Sigmoid colon (tissue), 6 donors: ENCODE measurements at regions not wholly inside any gene's neighbourhood (a gene's known extent, or its start where the extent isn't known, plus 50 kb on each side); places are given as distances from the start of the nearest gene placed in this dataset.

Experiments
- DNase-seq: peaks from one replicate; pipeline ENCODE4 v3.0.0-alpha.2; 2019
- H3K27ac ChIP-seq, 4 donors: fragments of 200-600 bp; sonication (generic); one replicate each; pipeline ENCODE4 v1.5.1; 2016 to 2019; ENCODE audit warnings: mild to moderate bottlenecking in 1 of 4
- H3K27me3 ChIP-seq, 3 donors: fragments of 200-600 bp; sonication (generic); one replicate each; pipeline ENCODE4 v1.5.1; 2019; ENCODE audit warnings: mild to moderate bottlenecking in 1 of 3
- H3K36me3 ChIP-seq, 4 donors: fragments of 200-600 bp; sonication (generic); one replicate each; pipeline ENCODE4 v1.5.1; 2016 to 2019
- H3K4me1 ChIP-seq, 4 donors: fragments of 200-600 bp; sonication (generic); one replicate each; pipeline ENCODE4 v1.5.1; 2017 to 2019
- H3K4me3 ChIP-seq, 4 donors: fragments of 200-600 bp; sonication (generic); one replicate each; pipeline ENCODE4 v1.5.1; 2017 to 2019; ENCODE audit warnings: mild to moderate bottlenecking in 2 of 4, moderate library complexity in 1 of 4
- H3K9me3 ChIP-seq, 4 donors: fragments of 200-600 bp in 3 of 4; sonication (generic) in 3 of 4; one replicate each; pipeline versions ENCODE4 v1.5.1 to v1.6.1; 2013 to 2019
- EP300 ChIP-seq, 4 donors: sonication (generic); formaldehyde crosslinking; IDR thresholded peaks; one replicate each; pipeline ENCODE4 v1.6.1; 2017; ENCODE audit warnings: antibody characterized with exemption in 4 of 4
- POLR2A ChIP-seq, 2 donors: fragments of 450-650 bp; IDR thresholded peaks; one replicate each; pipeline ENCODE4 v1.6.1; 2016; ENCODE audit warnings: antibody characterized with exemption in 2 of 2, mild to moderate bottlenecking in 2 of 2, moderate library complexity in 2 of 2
- POLR2AphosphoS5 ChIP-seq, 4 donors: sonication (generic); formaldehyde crosslinking; IDR thresholded peaks; one replicate each; pipeline ENCODE4 v1.6.1; 2017; ENCODE audit warnings: antibody characterized with exemption in 4 of 4
- WGBS, 2 donors: extraction: QIAGEN DNeasy Blood & Tissue Kit; methylation state at CpG; one replicate each; pipeline ENCODE4 v1.1.7; 2013; 5-methylcytosine and 5-hydroxymethylcytosine counted together
- intact Hi-C: fragments of 100-400 bp; cut with DNase I; formaldehyde crosslinking; loops from one replicate; pipeline ENCODE4 v1.15.1; 2023
- TF ChIP-seq, protein P1 (sequence below), 4 experiments: fragments of 450-650 bp in 3 of 4; fragments of 200-600 bp in 1 of 4; IDR thresholded peaks; one replicate each; pipeline ENCODE4 v1.5.1; 2016 to 2019; ENCODE audit warnings: antibody characterized with exemption in 4 of 4, mild to moderate bottlenecking in 3 of 4, moderate library complexity in 2 of 4
- donor health status: healthy with polysubstance abuse.
- donor health status: healthy.

DNA sequence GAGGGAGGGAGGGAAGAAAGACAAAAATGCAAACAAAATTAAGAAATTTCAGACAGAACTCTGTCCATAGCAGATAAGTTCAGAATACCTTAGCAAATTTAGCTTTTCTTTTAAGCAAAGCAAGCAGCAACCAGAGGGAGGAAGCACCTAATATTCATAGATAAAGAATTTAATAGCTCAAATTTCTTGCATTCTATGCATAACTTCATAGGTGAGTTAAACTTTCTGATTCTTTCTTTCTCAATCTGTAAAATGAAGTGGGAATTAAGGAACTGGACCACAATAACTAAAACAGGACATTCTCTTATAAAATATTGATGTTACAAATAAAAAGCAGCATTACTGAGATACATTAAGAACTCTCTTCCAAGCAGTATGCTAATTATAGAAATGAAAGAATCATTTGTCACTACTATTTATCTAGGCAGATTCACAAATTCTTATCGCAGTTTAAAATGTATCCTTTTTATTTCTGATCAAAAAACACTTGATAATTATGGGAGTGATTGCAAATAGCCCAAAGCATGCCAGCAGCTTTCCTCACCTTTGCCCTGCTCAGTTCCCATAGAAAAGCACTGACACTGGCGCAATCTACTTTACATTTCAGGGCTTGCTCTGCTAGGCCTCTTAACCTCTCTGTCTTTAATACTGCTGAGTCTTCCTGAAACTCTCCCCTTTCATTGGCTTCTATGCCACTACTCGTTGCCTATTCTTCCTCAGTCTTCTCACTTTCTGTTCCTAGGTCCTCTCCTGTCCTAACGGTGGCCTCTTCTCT lies 341.8 kb downstream of the PIK3R1 start:
- H3K4me1 ChIP-seq = peaks cover 0 to 13% (median 0%) of the 10 kb centered on the region in 4 donors
- TF ChIP-seq EP300 (IDR thresholded peaks at IDR 0.05) (no peak), POLR2A (IDR thresholded peaks at IDR 0.05) (no peak), POLR2AphosphoS5 (IDR thresholded peaks at IDR 0.05) (no peak)
- TF ChIP-seq, protein P1, sequence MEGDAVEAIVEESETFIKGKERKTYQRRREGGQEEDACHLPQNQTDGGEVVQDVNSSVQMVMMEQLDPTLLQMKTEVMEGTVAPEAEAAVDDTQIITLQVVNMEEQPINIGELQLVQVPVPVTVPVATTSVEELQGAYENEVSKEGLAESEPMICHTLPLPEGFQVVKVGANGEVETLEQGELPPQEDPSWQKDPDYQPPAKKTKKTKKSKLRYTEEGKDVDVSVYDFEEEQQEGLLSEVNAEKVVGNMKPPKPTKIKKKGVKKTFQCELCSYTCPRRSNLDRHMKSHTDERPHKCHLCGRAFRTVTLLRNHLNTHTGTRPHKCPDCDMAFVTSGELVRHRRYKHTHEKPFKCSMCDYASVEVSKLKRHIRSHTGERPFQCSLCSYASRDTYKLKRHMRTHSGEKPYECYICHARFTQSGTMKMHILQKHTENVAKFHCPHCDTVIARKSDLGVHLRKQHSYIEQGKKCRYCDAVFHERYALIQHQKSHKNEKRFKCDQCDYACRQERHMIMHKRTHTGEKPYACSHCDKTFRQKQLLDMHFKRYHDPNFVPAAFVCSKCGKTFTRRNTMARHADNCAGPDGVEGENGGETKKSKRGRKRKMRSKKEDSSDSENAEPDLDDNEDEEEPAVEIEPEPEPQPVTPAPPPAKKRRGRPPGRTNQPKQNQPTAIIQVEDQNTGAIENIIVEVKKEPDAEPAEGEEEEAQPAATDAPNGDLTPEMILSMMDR (IDR thresholded peaks at IDR 0.05) = no peak
- 69 to 96% methylated on average over 4 of the region's 4 CpGs for WGBS, 2 donors
- no peak overlapping the region for H3K27ac ChIP-seq
- H3K36me3 ChIP-seq = no peaks in the 10 kb centered on the region
- H3K27me3 ChIP-seq = no peaks in the 10 kb centered on the region
- no peak for DNase-seq
- H3K4me3 ChIP-seq = no peak overlapping the region
- peaks cover 0 to 6% (median 0%) of the 10 kb centered on the region in 4 donors for H3K9me3 ChIP-seq
- intact Hi-C loops = no loop called here

DNA sequence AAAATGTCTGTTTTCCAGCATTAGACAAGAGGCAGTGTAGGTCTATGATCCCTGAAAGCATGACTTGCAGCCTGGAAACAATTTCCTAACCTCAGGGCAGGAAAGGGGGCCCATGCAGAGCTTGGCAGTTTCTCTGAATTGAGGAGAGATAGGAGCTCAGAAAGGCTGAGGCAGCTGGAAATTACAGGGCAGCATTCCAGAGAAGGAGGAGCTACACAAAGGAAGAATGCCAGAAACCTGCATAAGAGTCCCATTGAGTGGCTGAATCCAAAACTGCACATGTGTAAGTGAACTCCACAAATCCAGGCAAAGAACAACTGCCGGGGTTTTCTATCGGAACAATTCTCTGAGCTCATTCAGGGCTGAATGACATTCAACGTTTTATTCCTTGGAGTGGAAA lies 346.8 kb downstream of the PIK3R1 start:
- WGBS, 2 donors = 20 to 79% methylated on average over 3 of the region's 3 CpGs
- TF ChIP-seq POLR2AphosphoS5 (IDR thresholded peaks at IDR 0.05) (no peak), POLR2A (IDR thresholded peaks at IDR 0.05) (no peak), EP300 (IDR thresholded peaks at IDR 0.05) (no peak)
- TF ChIP-seq, protein P1 (IDR thresholded peaks at IDR 0.05) = no peak
- H3K36me3 ChIP-seq = no peaks in the 10 kb centered on the region
- no peak overlapping the region for H3K27ac ChIP-seq
- no peak overlapping the region for H3K4me3 ChIP-seq
- peaks cover 0 to 11% (median 5%) of the 10 kb centered on the region in 4 donors for H3K9me3 ChIP-seq
- DNase-seq = no peak
- peaks cover 0 to 2% (median 0%) of the 10 kb centered on the region in 4 donors for H3K4me1 ChIP-seq
- intact Hi-C loops = no loop called here
- H3K27me3 ChIP-seq = no peaks in the 10 kb centered on the region

DNA sequence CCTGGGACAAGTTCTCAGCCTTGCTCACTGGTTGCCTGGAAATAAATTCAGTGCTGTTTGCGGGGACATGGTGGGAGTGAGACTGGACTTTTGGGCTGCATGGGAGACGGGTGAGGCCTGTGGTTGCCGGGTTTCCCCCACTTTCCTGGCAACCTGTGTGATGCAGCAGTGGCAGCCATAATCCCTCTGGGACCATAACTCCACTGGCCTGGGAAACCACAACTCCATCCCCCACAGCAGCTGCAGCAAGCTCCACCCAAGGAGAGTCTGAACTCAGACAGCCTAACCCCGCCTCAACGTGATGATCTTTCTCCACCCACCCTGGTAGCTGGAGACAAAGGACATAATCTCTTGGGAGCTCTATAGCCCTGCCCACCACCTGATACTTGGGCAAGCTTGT lies 349.9 kb downstream of the PIK3R1 start:
- TF ChIP-seq EP300 (IDR thresholded peaks at IDR 0.05) (no peak), POLR2AphosphoS5 (IDR thresholded peaks at IDR 0.05) (no peak), POLR2A (IDR thresholded peaks at IDR 0.05) (no peak)
- TF ChIP-seq, protein P1 (IDR thresholded peaks at IDR 0.05) = no peak
- Histone ChIP-seq H3K9me3 (peaks cover 0 to 8% (median 3%) of the 10 kb centered on the region in 4 donors), H3K27me3 (no peaks in the 10 kb centered on the region), H3K4me1 (no peaks in the 10 kb centered on the region), H3K27ac (no peak overlapping the region), H3K36me3 (no peaks in the 10 kb centered on the region), H3K4me3 (no peak overlapping the region)
- intact Hi-C loops = no loop called here
- DNase-seq = no peak
- WGBS, 2 donors = 74 to 86% methylated on average over 5 of the region's 5 CpGs

DNA sequence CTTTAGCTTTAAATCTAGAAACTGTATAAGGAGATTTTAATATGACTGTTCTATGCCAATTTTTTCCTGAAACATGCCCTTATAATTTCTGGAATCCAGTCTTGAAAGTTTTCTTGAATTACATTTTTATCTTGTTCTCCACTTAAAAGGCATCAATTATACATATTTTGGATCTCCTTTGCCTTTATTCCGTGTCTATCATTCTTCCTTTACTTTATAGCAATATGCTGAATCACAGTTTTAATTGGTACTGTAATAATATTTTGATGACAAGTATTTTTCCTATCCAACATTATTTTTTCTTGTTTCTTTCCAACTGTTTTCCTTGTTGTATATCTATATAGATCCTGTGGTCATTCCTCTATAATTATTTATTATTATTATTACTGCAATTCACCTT lies 361.2 kb downstream of the PIK3R1 start:
- WGBS, 2 donors = 91 to 96% methylated on average over 1 of the region's 1 CpG
- TF ChIP-seq EP300 (IDR thresholded peaks at IDR 0.05) = no peak
- no peak for TF ChIP-seq POLR2AphosphoS5 (IDR thresholded peaks at IDR 0.05)
- TF ChIP-seq, protein P1 (IDR thresholded peaks at IDR 0.05) = no peak
- TF ChIP-seq POLR2A (IDR thresholded peaks at IDR 0.05) = no peak
- H3K4me3 ChIP-seq = no peak overlapping the region
- no peaks in the 10 kb centered on the region for H3K27me3 ChIP-seq
- H3K9me3 ChIP-seq = peaks cover 0 to 7% (median 1%) of the 10 kb centered on the region in 4 donors
- no peak for DNase-seq
- intact Hi-C loops = no loop called here
- no peaks in the 10 kb centered on the region for H3K4me1 ChIP-seq
- no peaks in the 10 kb centered on the region for H3K36me3 ChIP-seq
- no peak overlapping the region for H3K27ac ChIP-seq
